Right lobe of liver (tissue), 6 donors: ENCODE measurements at regions not wholly inside any gene's neighbourhood (a gene's known extent, or its start where the extent isn't known, plus 50 kb on each side); places are given as distances from the start of the nearest gene placed in this dataset.

Experiments
- ATAC-seq, 4 donors: fragments of 200-7000 bp; cut with Tn5 transposase; one replicate each; pipeline ENCODE4 v1.9.1; 2020; ENCODE audit warnings: mild to moderate bottlenecking in 4 of 4, moderate library complexity in 4 of 4
- DNase-seq, 3 donors: peaks; one replicate each; pipeline ENCODE4 v3.0.0-alpha.2; 2020
- H3K27ac ChIP-seq, 3 donors: fragments of 200-600 bp; one replicate each; pipeline ENCODE4 v1.8.0; 2022
- H3K27me3 ChIP-seq, 2 donors: fragments of 200-600 bp; one replicate each; pipeline ENCODE4 v1.8.0; 2022
- H3K36me3 ChIP-seq, 4 donors: fragments of 200-600 bp; sonication (generic) in 1 of 4; one replicate each; pipeline versions ENCODE4 v1.5.1 to v1.8.0; 2017 to 2022; ENCODE audit warnings: control low read depth in 1 of 4
- H3K4me1 ChIP-seq, 4 donors: fragments of 200-600 bp; sonication (generic) in 1 of 4; one replicate each; pipeline versions ENCODE4 v1.5.1 to v1.8.0; 2017 to 2022; ENCODE audit warnings: control low read depth in 1 of 4
- H3K4me3 ChIP-seq, 3 donors: fragments of 200-600 bp; one replicate each; pipeline ENCODE4 v1.8.0; 2022
- H3K9me3 ChIP-seq, 4 donors: fragments of 200-600 bp; sonication (generic) in 1 of 4; one replicate each; pipeline versions ENCODE4 v1.5.1 to v1.8.0; 2017 to 2022; ENCODE audit warnings: control low read depth in 1 of 4
- CTCF ChIP-seq, 4 donors: fragments of 200-600 bp in 3 of 4; fragments of 450-650 bp in 1 of 4; IDR thresholded peaks; one replicate each; pipeline versions ENCODE4 v1.5.1 to v1.8.0; 2016 to 2022; ENCODE audit warnings: antibody characterized with exemption in 4 of 4, mild to moderate bottlenecking in 2 of 4
- POLR2A ChIP-seq: fragments of 450-650 bp; IDR thresholded peaks from one replicate; pipeline ENCODE4 v1.6.1; 2017; ENCODE audit warnings: antibody characterized with exemption, mild to moderate bottlenecking
- WGBS: methylation state at CpG from one replicate; pipeline ENCODE4 v1.1.6; 2018; ENCODE audit warnings: low coverage, low lambda C conversion rate; ENCODE audit not compliant: insufficient coverage; ENCODE audit errors: missing lambda C conversion rate; 5-methylcytosine and 5-hydroxymethylcytosine counted together
- intact Hi-C, 2 donors: fragments of 100-400 bp; cut with DNase I; formaldehyde crosslinking; loops; one replicate each; pipeline versions ENCODE4 v1.11.2 to v1.14.1; 2022
- donor health status: DM: no; HTN: yes; CAD: no.
- donor health status: DM: no; HTN: no; CAD: no.
- donor health status: DM: no; HTN: no; CAD: no.
- donor health status: DM: no; HTN: yes; CAD: no.
- donor health status: DM: no; HTN: yes; CAD: no.

DNA sequence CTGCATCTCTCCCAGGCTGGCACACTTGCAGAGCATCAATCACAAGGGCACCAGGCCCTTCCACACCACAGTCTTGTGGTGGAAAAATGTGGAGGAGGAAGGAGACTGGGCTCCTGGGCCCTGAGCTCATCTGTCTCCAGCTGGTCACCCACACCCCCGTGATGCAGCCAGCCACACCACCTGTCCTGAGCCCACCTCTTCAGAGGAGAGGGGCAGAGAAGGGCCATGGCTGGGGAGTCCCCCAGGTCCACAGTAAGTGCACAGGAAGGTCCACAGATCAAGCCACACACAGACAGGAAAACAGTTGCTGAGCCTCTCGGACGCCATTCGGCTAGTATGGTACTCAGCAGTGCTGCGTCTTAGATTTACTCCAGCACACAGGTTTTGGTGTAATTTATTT is 203.5 kb upstream of the SALL3 start:
- Histone ChIP-seq H3K27ac (no peak overlapping the region), H3K9me3 (no peaks in the 10 kb centered on the region), H3K36me3 (no peaks in the 10 kb centered on the region), H3K27me3 (no peaks in the 10 kb centered on the region), H3K4me1 (no peaks in the 10 kb centered on the region), H3K4me3 (no peak overlapping the region)
- no peak for ATAC-seq
- TF ChIP-seq POLR2A (no peak), CTCF (IDR thresholded peaks at IDR 0.05) (no peak)
- intact Hi-C loops, result no loop called here
- 45% methylated on average over 2 of the region's 5 CpGs for WGBS
- DNase-seq, result peak in 1 of 3 donors; percentile 30

- ATAC-seq (no peak), DNase-seq (no peak)
- H3K27me3 ChIP-seq, result no peaks in the 10 kb centered on the region
- TF ChIP-seq POLR2A, result no peak
- no peak for TF ChIP-seq CTCF (IDR thresholded peaks at IDR 0.05)
- intact Hi-C loops, result no loop called here
- no peaks in the 10 kb centered on the region for H3K36me3 ChIP-seq
- 73% methylated on average over 14 of the region's 17 CpGs for WGBS
- H3K4me3 ChIP-seq, result no peak overlapping the region
- H3K9me3 ChIP-seq, result no peaks in the 10 kb centered on the region
- H3K27ac ChIP-seq, result no peak overlapping the region
- no peaks in the 10 kb centered on the region for H3K4me1 ChIP-seq
Observed at GRCh38 chr18:78776706-78777285, 202.8 kb upstream of the SALL3 start.

DNA sequence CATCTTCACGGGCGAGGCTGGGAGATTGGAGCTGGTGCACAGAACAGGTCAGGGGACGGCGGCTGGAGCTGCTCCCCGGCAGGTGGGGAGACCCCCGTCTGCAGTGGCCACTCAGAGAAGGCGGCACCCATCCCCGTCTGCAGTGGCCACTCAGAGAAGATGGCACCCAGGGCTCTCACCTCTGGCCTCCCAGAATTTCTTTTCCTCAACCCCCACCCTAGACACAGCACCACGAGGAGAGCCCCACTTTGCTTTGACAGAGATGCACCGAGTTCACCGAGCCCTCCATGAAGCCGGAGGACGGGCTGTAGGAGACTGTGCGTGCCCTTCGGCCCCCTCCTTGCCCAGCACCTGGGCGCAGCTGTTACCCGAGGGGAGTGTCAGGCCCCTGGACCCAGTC is 201.6 kb upstream of the SALL3 start:
- Histone ChIP-seq H3K27ac (no peak overlapping the region), H3K4me1 (no peaks in the 10 kb centered on the region), H3K27me3 (no peaks in the 10 kb centered on the region), H3K9me3 (no peaks in the 10 kb centered on the region), H3K36me3 (no peaks in the 10 kb centered on the region), H3K4me3 (no peak overlapping the region)
- 72% methylated on average over 7 of the region's 17 CpGs for WGBS
- no peak for TF ChIP-seq CTCF (IDR thresholded peaks at IDR 0.05)
- no peak for TF ChIP-seq POLR2A
- intact Hi-C loops, result no loop called here
- no peak for ATAC-seq
- DNase-seq, result peak in 1 of 3 donors; percentile 22

GRCh38 chr18:78778651-78779050 is 201.0 kb upstream of the SALL3 start:
- peak in 1 of 3 donors; percentile 20 for DNase-seq
- Histone ChIP-seq H3K27ac (no peak overlapping the region), H3K4me1 (no peaks in the 10 kb centered on the region), H3K9me3 (no peaks in the 10 kb centered on the region), H3K4me3 (no peak overlapping the region), H3K27me3 (no peaks in the 10 kb centered on the region), H3K36me3 (no peaks in the 10 kb centered on the region)
- 69% methylated on average over 10 of the region's 15 CpGs for WGBS
- TF ChIP-seq CTCF (IDR thresholded peaks at IDR 0.05) (no peak), POLR2A (no peak)
- intact Hi-C loops, result no loop called here
- no peak for ATAC-seq
